HG03025 (cell line): ENCODE measurements at regions not wholly inside any gene's neighbourhood (a gene's known extent, or its start where the extent isn't known, plus 50 kb on each side); places are given as distances from the start of the nearest gene placed in this dataset.
"Not testable (repeated sequence)": the region's sequence is repeated elsewhere in the genome, so short reads cannot be mapped to it uniquely, and the experiment has no call there.

Experiments used
- ATAC-seq: cut with Tn5 transposase; IDR thresholded peaks from one replicate; pipeline ENCODE4 v1.9.1; 2021; ENCODE audit warnings: mild to moderate bottlenecking, moderate library complexity; ENCODE audit not compliant: unreplicated experiment, low FRiP score

GRCh38 chr22:48497743-48498520 is 1329.7 kb downstream of the BRD1 start:
- ATAC-seq: not testable (repeated sequence)

- no peak for ATAC-seq
Observed at GRCh38 chr22:48496987-48497650, 1330.6 kb downstream of the BRD1 start.

GRCh38 chr22:48496226-48496845 is 1331.3 kb downstream of the BRD1 start:
- no peak for ATAC-seq

GRCh38 chr22:48495751-48496080 is 1332.0 kb downstream of the BRD1 start:
- no peak for ATAC-seq

- no peak for ATAC-seq
Observed at GRCh38 chr22:48494968-48495750, 1332.5 kb downstream of the BRD1 start.

- ATAC-seq: no peak
Observed at GRCh38 chr22:48494256-48494967, 1333.3 kb downstream of the BRD1 start.

- ATAC-seq: no peak
Observed at GRCh38 chr22:48493733-48494132, 1333.9 kb downstream of the BRD1 start.

- ATAC-seq: no peak
Observed at GRCh38 chr22:48492366-48493320, 1335.0 kb downstream of the BRD1 start.

- ATAC-seq: no peak
Observed at GRCh38 chr22:48491451-48491941, 1336.2 kb downstream of the BRD1 start.

- no peak for ATAC-seq
Observed at GRCh38 chr22:48490500-48491411, 1336.9 kb downstream of the BRD1 start.

GRCh38 chr22:48489551-48490499 is 1337.8 kb downstream of the BRD1 start:
- no peak for ATAC-seq

- ATAC-seq: no peak
Observed at GRCh38 chr22:48488611-48489511, 1338.8 kb downstream of the BRD1 start.

- ATAC-seq: no peak
Observed at GRCh38 chr22:48488149-48488551, 1339.5 kb downstream of the BRD1 start.

- ATAC-seq: no peak
Observed at GRCh38 chr22:48486558-48486957, 1341.1 kb downstream of the BRD1 start.

GRCh38 chr22:48486134-48486532 is 1341.5 kb downstream of the BRD1 start:
- no peak for ATAC-seq
